Neural progenitor cell (in vitro differentiated cells): ENCODE measurements at regions not wholly inside any gene's neighbourhood (a gene's known extent, or its start where the extent isn't known, plus 50 kb on each side); places are given as distances from the start of the nearest gene placed in this dataset.

Experiments
- DNase-seq: peaks from one replicate; pipeline ENCODE4 v3.0.0-alpha.2; 2016; ENCODE audit warnings: low spot score
- H2AFZ ChIP-seq: fragments of 200-600 bp; sonication (generic); replicated peaks from 2 replicates; pipeline ENCODE4 v1.6.1; 2016; ENCODE audit warnings: antibody characterized with exemption
- H3F3A ChIP-seq: fragments of 200-600 bp; sonication (generic); 2 replicates; pipeline ENCODE4 v1.6.1; 2016; ENCODE audit warnings: antibody characterized with exemption, low read depth
- H3K27ac ChIP-seq: fragments of 200-600 bp; sonication (generic); 2 replicates; pipeline ENCODE4 v1.5.1; 2016; ENCODE audit warnings: mild to moderate bottlenecking
- H3K27me3 ChIP-seq: fragments of 200-600 bp; sonication (generic); 2 replicates; pipeline ENCODE4 v1.6.1; 2016; ENCODE audit warnings: mild to moderate bottlenecking, moderate library complexity
- H3K36me3 ChIP-seq: fragments of 200-600 bp; sonication (generic); 2 replicates; pipeline ENCODE4 v1.5.1; 2016
- H3K4me1 ChIP-seq: fragments of 200-600 bp; sonication (generic); 2 replicates; pipeline ENCODE4 v1.6.1; 2016; ENCODE audit warnings: mixed run types
- H3K4me2 ChIP-seq: fragments of 200-600 bp; sonication (generic); 2 replicates; pipeline ENCODE4 v1.6.1; 2016
- H3K4me3 ChIP-seq: fragments of 200-600 bp; sonication (generic); 2 replicates; pipeline ENCODE4 v1.5.1; 2016
- H3K79me2 ChIP-seq: fragments of 200-600 bp; sonication (generic); 2 replicates; pipeline ENCODE4 v1.6.1; 2016; ENCODE audit warnings: low read depth
- H3K9ac ChIP-seq: fragments of 200-600 bp; sonication (generic); 2 replicates; pipeline ENCODE4 v1.6.1; 2016
- H3K9me3 ChIP-seq: fragments of 200-600 bp; sonication (generic); 2 replicates; pipeline ENCODE4 v1.5.1; 2016; ENCODE audit warnings: low read depth
- H4K20me1 ChIP-seq: fragments of 200-600 bp; sonication (generic); 2 replicates; pipeline ENCODE4 v1.6.1; 2016; ENCODE audit warnings: low read depth
- H3K27ac Mint-ChIP-seq: 3 replicates; pipeline ENCODE4 v1.8.0; 2021; ENCODE audit warnings: mixed read lengths
- H3K27me3 Mint-ChIP-seq: 2 replicates; pipeline ENCODE4 v1.8.0; 2022; ENCODE audit warnings: low read depth, mild to moderate bottlenecking, inconsistent platforms, moderate library complexity, mixed read lengths; ENCODE audit not compliant: insufficient read depth
- H3K36me3 Mint-ChIP-seq: 3 replicates; pipeline ENCODE4 v1.8.0; 2021; ENCODE audit warnings: mixed read lengths
- H3K4me1 Mint-ChIP-seq: 3 replicates; pipeline ENCODE4 v1.8.0; 2021; ENCODE audit warnings: mixed read lengths
- H3K4me3 Mint-ChIP-seq: 3 replicates; pipeline ENCODE4 v1.8.0; 2021; ENCODE audit warnings: mild to moderate bottlenecking, moderate library complexity, mixed read lengths
- H3K9me3 Mint-ChIP-seq: 3 replicates; pipeline ENCODE4 v1.8.0; 2020; ENCODE audit warnings: mixed read lengths
- CTCF ChIP-seq: fragments of 200-600 bp; sonication (generic); IDR thresholded peaks from 2 replicates; pipeline ENCODE4 v1.5.1; 2017; ENCODE audit warnings: antibody characterized with exemption, mild to moderate bottlenecking
- EZH2 ChIP-seq: fragments of 200-600 bp; sonication (generic); IDR thresholded peaks from 2 replicates; pipeline ENCODE4 v1.6.1; 2017; ENCODE audit warnings: antibody characterized with exemption, mild to moderate bottlenecking, moderate library complexity
- EZH2phosphoT487 ChIP-seq: fragments of 200-600 bp; sonication (generic); IDR thresholded peaks from 2 replicates; pipeline ENCODE4 v1.6.1; 2017; ENCODE audit warnings: antibody characterized with exemption

- no peaks in the 10 kb centered on the region for H3K36me3 ChIP-seq
- no peaks in the 10 kb centered on the region for H3K36me3 Mint-ChIP-seq
- H2AFZ ChIP-seq, result no peak overlapping the region
- H3K79me2 ChIP-seq, result no peaks in the 10 kb centered on the region
- no peaks in the 10 kb centered on the region for H3K27me3 ChIP-seq
- no peaks in the 10 kb centered on the region for H3F3A ChIP-seq
- H4K20me1 ChIP-seq, result no peaks in the 10 kb centered on the region
- H3K27ac ChIP-seq, result no peak overlapping the region
- no peak overlapping the region for H3K9ac ChIP-seq
- no peaks in the 10 kb centered on the region for H3K9me3 Mint-ChIP-seq
- no peak for TF ChIP-seq CTCF
- TF ChIP-seq EZH2phosphoT487, result no peak
- no peak for TF ChIP-seq EZH2
- peaks cover 49% of the 10 kb centered on the region for H3K4me1 Mint-ChIP-seq
- H3K27me3 Mint-ChIP-seq, result peaks cover 2% of the 10 kb centered on the region
- H3K9me3 ChIP-seq, result no peaks in the 10 kb centered on the region
- H3K4me3 Mint-ChIP-seq, result no peak overlapping the region
- no peaks in the 10 kb centered on the region for H3K4me1 ChIP-seq
- no peak overlapping the region for H3K4me2 ChIP-seq
- DNase-seq, result no peak
- no peak overlapping the region for H3K27ac Mint-ChIP-seq
- H3K4me3 ChIP-seq, result no peak overlapping the region
Measured at GRCh38 chr3:135623558-135623957, 342.0 kb upstream of the PPP2R3A start.

- Mint-ChIP-seq H3K27ac (peak overlapping the region; percentile 55), H3K36me3 (no peaks in the 10 kb centered on the region), H3K27me3 (peaks cover 6% of the 10 kb centered on the region), H3K4me3 (no peak overlapping the region), H3K9me3 (no peaks in the 10 kb centered on the region), H3K4me1 (peaks cover 71% of the 10 kb centered on the region)
- Histone ChIP-seq H3K4me2 (no peak overlapping the region), H4K20me1 (peaks cover 6% of the 10 kb centered on the region), H3K4me3 (no peak overlapping the region), H3K27me3 (no peaks in the 10 kb centered on the region), H2AFZ (no peak overlapping the region), H3K9me3 (no peaks in the 10 kb centered on the region), H3K27ac (no peak overlapping the region), H3K4me1 (peaks cover 24% of the 10 kb centered on the region), H3K36me3 (no peaks in the 10 kb centered on the region), H3K79me2 (no peaks in the 10 kb centered on the region), H3F3A (peaks cover 15% of the 10 kb centered on the region), H3K9ac (no peak overlapping the region)
- no peak for DNase-seq
- TF ChIP-seq EZH2phosphoT487 (no peak), CTCF (no peak), EZH2 (no peak)
Measured at GRCh38 chr3:135627057-135627456, 338.5 kb upstream of the PPP2R3A start.

GRCh38 chr3:135629701-135630408 is 335.7 kb upstream of the PPP2R3A start:
- Histone ChIP-seq H3K79me2 (no peaks in the 10 kb centered on the region), H3K36me3 (no peaks in the 10 kb centered on the region), H3K4me2 (peak overlapping the region; percentile 58), H3K4me1 (peaks cover 24% of the 10 kb centered on the region), H3K4me3 (no peak overlapping the region), H4K20me1 (peaks cover 6% of the 10 kb centered on the region), H2AFZ (no peak overlapping the region), H3K9me3 (no peaks in the 10 kb centered on the region), H3K27me3 (no peaks in the 10 kb centered on the region), H3F3A (peaks cover 15% of the 10 kb centered on the region), H3K9ac (no peak overlapping the region), H3K27ac (no peak overlapping the region)
- Mint-ChIP-seq H3K27me3 (peaks cover 6% of the 10 kb centered on the region), H3K4me3 (peak overlapping the region; percentile 2), H3K36me3 (no peaks in the 10 kb centered on the region), H3K9me3 (no peaks in the 10 kb centered on the region), H3K27ac (peak overlapping the region; percentile 48), H3K4me1 (peaks cover 62% of the 10 kb centered on the region)
- TF ChIP-seq CTCF (no peak), EZH2 (no peak), EZH2phosphoT487 (peak; percentile 61)
- peak; percentile 51 for DNase-seq
